Posterior cingulate gyrus (tissue), 11 donors: ENCODE measurements at regions not wholly inside any gene's neighbourhood (a gene's known extent, or its start where the extent isn't known, plus 50 kb on each side); places are given as distances from the start of the nearest gene placed in this dataset.

Source experiments
- DNase-seq, 10 donors: peaks; one replicate each; pipeline versions ENCODE4 v3.0.0 to v3.0.0-alpha.2; 2020 to 2021; ENCODE audit warnings: mixed read lengths in 3 of 10
- intact Hi-C: fragments of 100-400 bp; cut with DNase I; formaldehyde crosslinking; loops from one replicate; pipeline ENCODE4 v1.15.1; 2023

DNA sequence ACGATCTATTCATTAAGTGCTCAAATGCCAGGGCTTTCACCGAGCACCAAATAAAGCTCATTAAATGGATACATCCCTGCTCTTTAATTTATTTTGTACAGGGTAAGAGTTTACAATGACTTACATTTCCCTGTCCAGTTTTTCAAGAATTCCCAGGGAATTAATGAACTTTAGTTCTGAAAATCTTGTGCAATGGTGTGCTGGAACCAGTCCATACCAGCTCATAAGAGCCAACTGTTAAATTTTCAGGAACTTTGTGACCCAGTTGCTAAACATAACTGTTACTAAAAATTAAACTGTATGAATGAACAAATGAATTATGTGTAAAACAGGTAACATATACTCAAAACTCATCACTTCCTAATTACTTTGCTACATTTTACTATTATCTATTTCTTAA is 191.7 kb upstream of the RASGEF1B start:
- intact Hi-C loops, result no loop called here
- DNase-seq, result no peak

DNA sequence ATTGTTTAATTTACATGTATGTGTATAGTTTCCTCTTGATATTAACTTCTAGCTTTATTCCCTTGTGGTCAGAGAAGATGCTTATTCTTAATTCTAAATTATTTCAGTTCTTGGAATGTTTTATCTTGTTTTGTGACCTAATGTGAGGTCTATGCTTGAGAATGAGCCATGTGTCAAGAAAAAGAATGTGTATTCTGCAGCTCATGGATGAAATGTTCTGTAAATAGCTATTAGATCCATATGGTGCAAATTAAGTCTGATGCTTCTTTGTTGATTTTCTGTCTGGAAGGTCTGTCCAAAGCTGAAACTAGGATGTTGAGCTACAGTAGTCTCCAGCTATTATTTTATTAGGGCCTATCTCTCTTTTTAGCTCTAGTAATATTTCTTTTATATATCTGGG is 187.3 kb upstream of the RASGEF1B start:
- no peak for DNase-seq
- intact Hi-C loops, result no loop called here

DNA sequence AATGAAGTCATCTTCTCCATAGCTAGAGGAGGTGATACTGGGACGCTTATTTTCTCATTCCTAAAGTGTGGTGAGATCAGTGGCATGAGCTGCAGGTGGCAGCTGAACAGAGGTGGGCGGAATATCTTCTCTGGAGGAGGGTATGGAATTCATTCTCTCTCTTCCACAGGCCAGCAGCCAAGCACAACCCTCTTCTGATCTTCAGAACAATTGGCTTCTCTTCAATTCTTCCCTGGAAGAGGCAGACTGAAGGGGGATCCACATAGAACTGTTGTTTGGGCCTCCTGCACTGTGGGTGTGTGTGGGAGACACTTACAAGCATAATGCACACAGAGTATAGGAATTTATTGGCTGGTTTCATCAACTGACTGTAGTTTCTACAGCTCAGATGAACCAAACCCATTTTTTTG is 180.4 kb upstream of the RASGEF1B start:
- intact Hi-C loops, result no loop called here

DNA sequence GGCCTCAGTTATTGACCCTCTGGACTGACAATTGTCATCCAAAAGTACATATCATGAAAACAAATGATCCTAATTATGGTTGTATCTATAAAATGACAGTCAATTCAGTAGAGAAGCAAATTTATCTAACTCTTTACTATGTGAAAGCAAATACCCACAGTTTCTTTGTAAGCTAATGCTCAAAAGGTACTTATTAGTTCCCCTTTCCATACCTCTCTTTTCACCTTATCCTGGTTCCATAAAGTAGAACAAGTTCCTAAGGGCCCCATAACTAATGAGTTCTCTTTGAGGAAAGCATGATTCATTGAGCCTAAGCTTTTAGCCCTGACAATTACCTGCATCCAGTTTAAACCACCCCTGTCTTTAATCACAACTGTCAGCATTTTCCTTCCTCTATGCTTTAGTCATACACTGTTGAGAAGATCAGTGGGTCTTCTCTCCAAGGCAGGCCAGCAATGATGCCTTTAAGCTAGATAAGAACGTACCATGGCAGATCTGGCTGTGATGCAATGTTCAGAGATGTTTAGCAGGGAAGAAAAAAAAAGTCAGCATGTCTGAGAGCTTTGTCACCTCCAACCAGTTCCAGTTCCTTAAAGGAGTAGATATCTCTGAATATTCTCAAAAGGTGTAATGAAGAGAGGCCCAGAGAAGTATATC is 179.7 kb upstream of the RASGEF1B start:
- no peak for DNase-seq
- intact Hi-C loops, result no loop called here

More for the DNA sequence above, 180.4 kb upstream of the RASGEF1B start:
- DNase-seq, result peak in 7 of 10 donors; percentile 13 to 81 (median 43)

DNA sequence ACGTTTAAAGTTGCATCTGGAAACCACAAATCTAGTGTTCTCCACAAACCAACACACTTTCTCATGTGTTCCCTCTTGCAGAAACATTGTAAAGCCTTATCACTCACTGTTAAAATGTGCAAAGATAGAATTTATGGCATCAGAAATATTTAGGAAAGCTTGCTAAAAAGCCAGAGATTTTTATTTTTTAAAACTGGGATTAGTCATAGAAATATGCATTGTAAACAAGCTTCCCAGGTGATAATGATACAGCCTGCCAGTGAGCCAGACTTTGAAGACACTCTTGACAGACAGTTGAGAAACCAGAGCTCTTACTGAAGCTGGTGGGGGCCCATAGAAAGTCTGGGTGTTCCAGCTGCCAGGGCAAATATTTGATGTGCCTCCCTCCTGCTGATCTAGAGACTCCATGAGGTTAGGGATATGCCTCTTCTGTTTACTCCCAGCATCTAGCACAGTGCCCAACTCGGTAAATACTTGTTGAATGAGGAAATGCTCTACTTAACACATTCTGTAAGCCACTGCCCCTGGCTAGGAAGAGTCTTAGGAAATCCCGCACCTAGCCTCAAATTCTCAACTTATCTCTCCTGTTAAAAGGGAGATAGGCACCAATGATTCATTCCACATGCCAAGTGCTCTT is 179.0 kb upstream of the RASGEF1B start:
- intact Hi-C loops, result no loop called here
- no peak for DNase-seq

DNA sequence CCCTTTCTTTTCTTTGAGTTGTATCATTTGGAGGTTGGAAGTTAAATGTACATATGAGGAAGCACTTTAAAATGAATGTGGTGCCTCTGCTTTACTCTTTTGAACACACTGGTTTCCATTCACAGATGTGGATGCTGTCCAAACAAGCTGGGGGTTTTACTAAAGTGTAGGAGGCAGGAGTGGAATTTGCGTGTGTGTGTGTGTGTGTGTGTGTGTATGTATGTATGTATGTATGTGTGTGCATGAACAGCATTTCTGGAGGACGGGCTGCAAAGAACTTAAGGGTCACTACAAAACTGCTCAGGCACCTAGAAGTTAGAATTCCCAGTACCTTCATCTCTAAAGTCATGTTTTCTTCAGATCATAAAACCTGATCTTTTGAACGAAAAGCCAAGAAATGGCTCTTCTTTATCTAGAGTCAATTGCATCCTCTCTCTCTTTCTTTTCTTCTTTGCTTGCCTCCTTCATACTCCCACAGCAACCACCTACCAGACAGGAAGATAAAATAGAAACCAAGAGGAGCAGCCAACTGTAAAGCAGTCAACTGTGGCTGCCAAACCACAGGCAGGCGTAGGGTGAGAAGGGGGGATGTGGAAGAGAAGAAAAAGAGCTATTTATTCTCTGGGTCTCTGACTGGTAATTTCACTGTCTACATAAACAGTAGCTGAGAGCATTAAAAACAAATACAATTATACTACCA is 177.0 kb upstream of the RASGEF1B start:
- DNase-seq, result no peak
- intact Hi-C loops, result no loop called here

DNA sequence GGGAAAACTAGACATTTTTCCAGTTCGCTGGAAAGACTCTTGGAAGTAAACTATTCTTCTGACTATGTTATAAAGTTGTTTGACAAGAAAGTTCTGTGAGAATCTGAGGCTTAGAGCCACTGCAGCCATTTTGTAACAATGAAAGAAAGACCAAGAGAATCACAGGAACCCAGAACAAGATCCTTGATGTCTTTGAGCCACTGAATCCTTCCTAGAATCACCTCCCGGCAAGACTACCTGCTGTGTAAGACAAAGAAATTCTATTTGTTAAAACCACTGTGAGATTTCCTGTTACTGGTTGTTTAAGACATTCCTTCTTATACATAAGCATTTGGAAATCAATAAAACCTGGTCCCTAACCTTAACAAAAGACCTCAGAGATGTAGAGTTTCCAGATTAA is 175.7 kb upstream of the RASGEF1B start:
- no peak for DNase-seq
- intact Hi-C loops, result no loop called here

DNA sequence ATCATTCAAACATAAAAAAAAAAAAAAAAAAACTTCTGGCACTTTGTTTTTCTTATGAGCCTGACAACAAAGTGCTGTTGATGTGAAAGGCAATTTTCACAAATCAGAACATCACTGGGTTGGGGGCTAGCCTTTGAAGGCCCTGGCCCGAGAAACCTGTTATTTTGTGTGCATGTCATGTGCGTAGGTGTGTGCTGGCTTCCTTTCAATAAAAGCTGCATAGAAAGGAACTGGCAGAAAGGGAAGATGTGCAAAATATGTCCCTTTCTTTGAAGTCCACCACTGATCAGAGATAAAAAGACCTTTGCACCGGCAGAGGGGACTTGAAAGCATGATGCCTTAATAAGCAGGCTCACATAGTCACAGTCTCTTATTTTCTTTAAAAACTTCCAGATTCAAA is 170.8 kb upstream of the RASGEF1B start:
- intact Hi-C loops, result no loop called here
- DNase-seq, result no peak

DNA sequence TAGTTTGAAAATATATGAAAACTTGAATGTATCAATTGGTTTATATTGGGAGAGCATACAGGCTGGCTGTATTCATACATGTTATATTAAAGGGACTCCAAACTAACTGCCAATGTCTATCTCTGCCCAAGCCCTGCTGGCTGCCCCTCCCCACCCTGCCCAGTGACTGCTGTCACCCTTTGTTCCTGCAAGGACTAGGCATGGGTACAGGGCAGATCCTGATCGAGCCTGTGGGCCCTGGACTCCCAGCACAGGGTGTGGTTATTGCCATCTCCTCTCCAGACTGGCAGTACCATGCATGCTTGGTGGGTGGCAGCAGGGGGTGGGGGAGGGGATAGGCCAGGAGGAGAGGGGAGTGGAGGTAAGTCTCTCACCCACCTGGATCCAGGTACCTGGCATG is 167.5 kb upstream of the RASGEF1B start:
- intact Hi-C loops, result no loop called here
- no peak for DNase-seq

DNA sequence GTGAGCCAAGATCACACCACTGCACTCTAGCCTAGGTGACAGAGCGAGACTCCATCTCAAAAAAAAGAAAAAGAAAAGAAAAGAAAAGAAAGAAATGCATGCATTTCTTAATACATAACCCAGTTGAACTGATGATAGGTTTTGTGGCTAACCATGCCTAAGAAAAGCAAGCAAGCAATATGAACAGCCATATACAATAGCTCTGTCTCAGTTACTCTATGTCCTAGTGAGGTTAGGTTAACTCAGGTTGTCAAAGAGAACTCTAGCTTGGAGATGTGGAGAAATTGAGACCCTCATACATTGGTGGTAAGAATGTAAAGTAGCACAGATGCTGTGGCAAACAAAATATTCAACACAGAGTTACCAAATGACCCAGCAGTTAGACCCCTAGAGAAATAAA is 167.0 kb upstream of the RASGEF1B start:
- intact Hi-C loops, result no loop called here
- no peak for DNase-seq

DNA sequence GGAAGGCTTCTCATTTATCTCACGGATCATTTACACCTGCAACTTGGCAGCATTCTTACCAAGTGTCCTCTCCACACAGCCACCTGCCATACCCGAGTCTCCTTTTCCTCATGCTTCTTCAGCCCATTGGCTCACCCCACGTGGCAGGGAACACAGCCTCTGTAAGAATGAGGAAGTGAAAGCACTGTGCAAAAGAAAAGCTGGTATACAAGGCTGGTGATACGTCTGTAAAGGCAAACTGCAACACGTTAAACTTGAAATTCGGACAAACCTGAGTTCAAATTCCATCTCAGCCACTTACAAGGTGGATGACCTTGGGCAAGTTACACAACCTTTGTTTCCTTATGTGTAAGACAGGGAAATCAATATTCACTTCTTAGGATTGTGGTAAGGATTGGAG is 164.0 kb upstream of the RASGEF1B start:
- peak in 1 of 10 donors; percentile 15 for DNase-seq
- intact Hi-C loops, result no loop called here

DNA sequence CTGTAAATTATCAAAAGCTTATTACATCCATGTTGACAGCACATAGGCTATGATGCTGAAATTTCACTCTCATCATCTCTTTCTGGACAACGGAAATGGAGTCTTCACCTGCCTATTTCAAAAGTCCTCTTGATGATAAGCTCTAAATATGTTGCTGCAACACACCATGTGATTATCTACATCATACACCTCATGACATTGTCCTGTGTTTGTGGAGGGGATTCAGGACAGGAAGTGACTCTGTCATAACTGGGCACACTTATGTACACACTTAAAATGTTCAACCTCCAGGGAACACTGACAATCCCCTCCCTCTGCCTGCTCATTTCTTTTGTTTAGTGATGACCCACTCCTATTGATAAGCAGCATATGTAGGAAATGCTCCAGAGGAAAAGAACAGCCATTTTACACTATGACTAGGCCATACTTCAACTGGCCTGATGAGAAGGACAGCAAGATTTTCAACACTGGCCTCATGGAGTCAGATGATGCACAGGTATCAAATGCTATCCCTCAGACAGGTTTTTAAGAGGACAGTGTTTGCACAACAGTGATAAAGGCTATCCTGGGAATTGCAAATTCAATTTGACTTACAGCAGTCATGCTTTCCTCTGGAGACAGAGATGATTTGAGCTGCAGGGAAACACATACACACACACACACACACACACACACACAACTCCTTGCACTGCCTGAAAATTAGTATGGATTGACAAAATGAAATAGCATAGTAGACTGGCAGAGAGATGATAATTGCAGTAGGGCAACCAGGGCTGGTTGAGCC is 163.3 kb upstream of the RASGEF1B start:
- intact Hi-C loops, result no loop called here

DNA sequence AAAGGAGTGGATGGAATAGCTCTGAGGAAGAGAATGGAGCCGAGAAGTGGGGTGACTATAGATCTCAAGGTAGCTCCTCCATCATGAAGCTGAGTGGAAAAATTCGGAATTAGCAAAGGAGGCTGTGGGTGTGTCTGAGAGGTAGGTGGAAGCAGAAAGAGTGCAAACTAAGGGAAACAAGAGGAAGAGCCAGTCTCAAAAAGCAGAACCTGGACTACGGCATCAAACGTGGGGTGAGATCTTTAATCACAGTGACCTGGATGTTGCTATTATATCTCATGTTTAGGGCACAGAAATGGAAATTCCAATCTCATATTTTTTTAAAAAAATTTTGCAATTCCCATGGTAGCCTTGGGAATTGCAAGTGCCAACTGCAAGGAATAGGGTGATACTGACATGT is 162.5 kb upstream of the RASGEF1B start:
- DNase-seq, result no peak
- intact Hi-C loops, result no loop called here

More for the DNA sequence above, 163.3 kb upstream of the RASGEF1B start:
- no peak for DNase-seq

DNA sequence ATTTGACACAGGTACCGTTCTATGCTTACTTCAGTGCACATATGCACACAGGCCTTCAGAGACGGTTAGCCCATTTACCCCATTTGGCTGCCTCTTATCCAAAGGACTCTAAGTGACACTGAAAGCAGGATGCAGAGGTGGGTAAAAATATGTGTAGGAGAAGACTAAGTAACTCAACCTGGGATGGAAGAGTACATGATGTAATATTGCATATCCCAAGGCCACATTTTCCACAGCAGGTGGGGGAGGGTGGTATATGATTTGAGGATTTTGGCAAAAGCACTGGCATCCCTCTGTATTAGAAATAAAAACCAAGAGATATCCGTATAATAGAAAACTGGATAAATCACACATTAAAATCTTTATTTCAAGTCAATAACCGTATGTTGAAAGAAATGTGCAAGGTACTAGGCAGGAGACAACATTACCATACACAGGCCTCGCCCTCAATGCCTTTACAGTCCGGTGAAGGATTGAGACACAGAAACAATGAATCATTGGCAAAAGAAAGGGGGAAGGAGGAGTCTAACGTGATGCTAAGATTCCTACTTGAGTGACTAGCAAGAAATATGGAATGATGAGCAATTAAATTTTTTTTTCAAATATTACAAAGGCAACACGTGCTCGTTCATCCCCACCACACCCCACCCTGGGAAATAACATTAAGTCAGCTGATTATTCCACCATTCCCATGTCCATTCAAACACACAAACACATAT is 161.0 kb upstream of the RASGEF1B start:
- intact Hi-C loops, result no loop called here
- no peak for DNase-seq

DNA sequence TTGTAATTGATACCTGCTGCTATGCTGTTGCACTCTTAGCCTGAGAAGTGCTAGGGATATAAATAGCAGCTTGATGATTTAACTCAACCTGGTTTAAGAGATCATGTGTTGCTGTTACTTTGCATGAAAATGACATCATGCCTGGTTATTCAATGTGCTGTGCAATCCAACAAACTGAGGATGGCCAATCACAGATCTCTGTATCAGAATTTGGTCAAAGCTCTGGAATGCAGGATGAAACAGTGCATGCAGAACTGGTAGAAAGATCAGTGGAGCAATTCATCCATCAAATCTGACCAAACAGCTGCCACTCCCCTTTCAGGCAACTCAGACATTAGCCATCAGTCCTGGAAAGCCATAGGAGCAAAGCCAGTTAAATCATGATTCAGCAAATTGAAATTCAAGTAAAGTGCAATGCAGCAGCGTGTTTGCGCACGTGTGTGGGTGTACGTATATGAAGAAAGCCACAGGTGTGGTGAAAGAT is 160.3 kb upstream of the RASGEF1B start:
- no peak for DNase-seq
- intact Hi-C loops, result no loop called here

DNA sequence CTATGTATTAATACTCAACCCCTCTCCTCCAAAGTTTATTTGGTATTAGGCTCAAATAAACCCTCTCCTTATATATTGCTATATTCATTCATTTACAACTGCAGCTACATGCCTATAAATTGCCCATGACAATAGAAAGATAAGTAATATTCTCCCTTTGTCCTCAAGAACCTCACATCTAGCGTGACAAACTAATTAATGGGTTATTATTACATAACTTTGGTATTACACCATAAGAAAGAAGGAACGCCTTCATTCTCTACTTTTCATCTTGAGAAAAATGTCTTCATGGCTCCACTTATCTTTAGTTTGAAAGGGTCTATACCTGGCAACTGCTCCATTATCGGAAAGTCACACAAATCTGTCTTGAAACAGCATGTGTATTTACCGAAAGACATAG is 157.7 kb upstream of the RASGEF1B start:
- intact Hi-C loops, result no loop called here
- DNase-seq, result no peak

DNA sequence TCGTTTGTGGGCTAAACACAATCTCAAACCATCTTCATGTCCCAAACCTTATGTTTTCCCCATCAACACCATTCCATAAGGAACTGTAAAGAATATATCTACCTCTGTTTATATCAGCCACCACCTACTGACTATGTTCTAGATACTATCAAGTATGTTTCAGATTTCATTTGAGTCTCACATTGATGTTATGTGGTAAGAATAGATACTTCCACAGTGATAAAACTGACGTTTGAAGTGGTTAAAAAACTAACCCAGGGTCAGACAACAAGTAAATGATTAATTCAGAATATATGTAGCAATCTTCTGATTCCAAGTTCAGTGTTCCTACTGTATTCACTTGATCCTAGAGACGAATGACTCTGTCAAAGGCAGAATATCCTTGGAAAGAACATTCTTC is 156.8 kb upstream of the RASGEF1B start:
- intact Hi-C loops, result no loop called here
- DNase-seq, result no peak

DNA sequence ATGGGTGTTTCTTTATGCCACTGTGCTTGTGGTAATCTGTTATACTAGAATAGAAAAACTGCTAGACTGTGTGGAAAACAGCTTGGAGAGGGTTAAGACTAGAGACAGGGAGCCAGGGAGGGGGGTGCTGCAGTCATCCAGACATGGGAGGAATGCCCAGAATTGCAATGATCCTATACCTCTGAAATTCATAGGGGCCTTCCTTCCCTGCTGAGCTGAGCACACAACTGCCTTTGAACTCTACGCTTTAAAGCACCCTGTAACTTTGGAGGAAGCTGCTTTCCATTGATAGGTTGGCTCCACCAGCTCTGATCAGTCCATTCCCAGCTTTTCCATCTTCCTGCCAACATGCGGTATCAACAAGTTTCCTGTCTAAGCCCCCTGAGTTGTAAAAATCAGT is 155.9 kb upstream of the RASGEF1B start:
- DNase-seq, result no peak
- intact Hi-C loops, result no loop called here

DNA sequence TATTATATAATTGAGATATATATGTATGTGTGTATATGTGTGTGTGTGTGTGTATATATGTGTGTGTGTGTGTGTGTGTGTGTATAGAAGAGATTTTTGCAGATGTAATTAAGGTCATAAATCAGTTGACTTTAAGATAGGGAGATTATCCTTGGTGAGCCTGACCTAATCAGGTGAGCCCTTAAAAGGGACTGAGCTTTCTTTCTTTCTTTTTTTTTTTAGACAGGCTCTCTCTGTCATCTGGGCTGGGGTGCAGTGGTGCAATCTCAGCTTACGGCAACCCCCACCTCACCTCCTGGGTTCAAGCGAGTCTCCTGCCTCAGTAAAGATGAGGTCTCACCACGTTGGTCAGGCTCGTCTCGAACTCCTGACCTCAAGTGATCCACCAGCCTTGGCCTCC is 155.1 kb upstream of the RASGEF1B start:
- DNase-seq, result no peak

More for the DNA sequence above, 155.1 kb upstream of the RASGEF1B start:
- intact Hi-C loops, result no loop called here
